C4-2B (cell line): ENCODE measurements at regions not wholly inside any gene's neighbourhood (a gene's known extent, or its start where the extent isn't known, plus 50 kb on each side); places are given as distances from the start of the nearest gene placed in this dataset.

Experiments
- CTCF ChIP-seq: fragments of 450-650 bp; conservative IDR thresholded peaks from 2 replicates; pipeline ENCODE4 v1.5.1; 2017; ENCODE audit warnings: mild to moderate bottlenecking
- ZFX ChIP-seq: fragments of 450-650 bp; IDR thresholded peaks from 2 replicates; pipeline ENCODE4 v1.6.1; 2017

DNA sequence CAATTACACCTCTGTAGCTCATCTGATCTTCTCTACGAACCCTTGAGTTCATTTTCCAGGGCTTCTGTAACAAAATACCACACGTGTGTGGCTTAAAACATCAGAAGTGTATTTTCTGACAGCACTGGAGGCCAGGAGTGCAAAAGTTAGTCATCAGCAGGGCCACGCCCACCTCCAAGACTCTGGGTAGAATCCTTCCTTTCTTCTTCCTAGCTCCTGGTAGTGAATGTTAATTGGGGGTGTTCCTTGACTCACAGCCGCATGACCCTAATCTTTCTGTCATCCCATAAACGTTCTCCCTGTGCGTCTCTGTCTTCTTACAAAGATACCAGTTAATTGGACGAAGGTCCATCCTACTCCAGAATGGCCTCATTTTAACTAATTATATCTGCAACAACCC, 115.0 kb downstream of the TRIML1 start:
- no peak for TF ChIP-seq CTCF
- no peak for TF ChIP-seq ZFX
